ENCODE measurements at regions not wholly inside any gene's neighbourhood (a gene's known extent, or its start where the extent isn't known, plus 50 kb on each side); places are given as distances from the start of the nearest gene placed in this dataset.

DNA sequence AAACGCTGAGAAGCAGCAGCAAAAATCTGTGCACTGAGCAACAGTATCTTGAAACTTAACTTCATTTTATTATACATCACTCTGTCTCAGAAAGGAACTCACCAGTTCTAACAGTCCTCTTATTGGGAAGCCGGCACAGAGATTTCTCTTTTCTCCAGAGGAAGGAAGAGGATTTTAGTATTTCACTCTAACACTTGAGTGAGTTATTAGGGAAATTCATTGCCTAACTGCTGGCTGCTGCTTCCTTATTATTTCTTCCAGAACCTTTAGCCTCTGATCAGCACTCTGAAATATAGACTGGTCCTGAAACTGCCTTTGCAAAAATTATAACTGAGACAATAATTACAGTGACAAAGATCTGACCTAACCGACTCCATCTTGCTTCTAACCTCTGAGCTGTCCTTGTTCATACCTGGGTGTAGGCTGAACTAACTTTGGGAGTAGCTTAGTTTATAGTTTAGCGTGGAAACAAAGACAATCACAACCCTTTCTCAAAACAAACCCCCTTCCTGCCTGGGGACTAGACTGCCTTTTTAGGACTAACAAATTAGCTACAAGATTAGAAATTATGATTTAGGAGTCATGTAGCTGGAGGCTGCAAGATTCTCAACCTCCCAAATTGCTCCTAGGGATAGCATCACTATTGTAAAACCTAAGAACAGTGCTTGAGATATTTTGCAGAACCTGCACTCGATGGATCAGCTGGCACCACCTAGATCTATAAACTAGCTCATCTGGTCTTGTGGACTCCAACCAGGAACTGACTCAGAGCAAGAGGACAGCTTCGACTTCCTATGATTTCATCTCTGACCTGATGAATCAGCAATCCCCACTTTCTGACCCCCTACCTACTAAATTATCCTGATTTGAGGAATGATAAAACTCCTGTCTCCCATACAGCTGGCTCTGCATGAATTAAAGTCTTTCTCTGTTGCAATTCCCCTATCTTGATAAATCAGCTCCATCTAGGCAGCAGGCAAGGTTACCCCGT, 117.5 kb downstream of the DYRK2 start:
- TF ChIP-seq, protein P1, sequence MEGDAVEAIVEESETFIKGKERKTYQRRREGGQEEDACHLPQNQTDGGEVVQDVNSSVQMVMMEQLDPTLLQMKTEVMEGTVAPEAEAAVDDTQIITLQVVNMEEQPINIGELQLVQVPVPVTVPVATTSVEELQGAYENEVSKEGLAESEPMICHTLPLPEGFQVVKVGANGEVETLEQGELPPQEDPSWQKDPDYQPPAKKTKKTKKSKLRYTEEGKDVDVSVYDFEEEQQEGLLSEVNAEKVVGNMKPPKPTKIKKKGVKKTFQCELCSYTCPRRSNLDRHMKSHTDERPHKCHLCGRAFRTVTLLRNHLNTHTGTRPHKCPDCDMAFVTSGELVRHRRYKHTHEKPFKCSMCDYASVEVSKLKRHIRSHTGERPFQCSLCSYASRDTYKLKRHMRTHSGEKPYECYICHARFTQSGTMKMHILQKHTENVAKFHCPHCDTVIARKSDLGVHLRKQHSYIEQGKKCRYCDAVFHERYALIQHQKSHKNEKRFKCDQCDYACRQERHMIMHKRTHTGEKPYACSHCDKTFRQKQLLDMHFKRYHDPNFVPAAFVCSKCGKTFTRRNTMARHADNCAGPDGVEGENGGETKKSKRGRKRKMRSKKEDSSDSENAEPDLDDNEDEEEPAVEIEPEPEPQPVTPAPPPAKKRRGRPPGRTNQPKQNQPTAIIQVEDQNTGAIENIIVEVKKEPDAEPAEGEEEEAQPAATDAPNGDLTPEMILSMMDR (IDR thresholded peaks at IDR 0.05): no peak
- TF ChIP-seq EP300 (IDR thresholded peaks at IDR 0.05): no peak
- TF ChIP-seq POLR2A (IDR thresholded peaks at IDR 0.05): no peak

All from ovary (tissue), 3 donors.